H7 (cell line): ENCODE measurements at regions not wholly inside any gene's neighbourhood (a gene's known extent, or its start where the extent isn't known, plus 50 kb on each side); places are given as distances from the start of the nearest gene placed in this dataset.

Experiments used
- DNase-seq: peaks from one replicate; pipeline ENCODE4 v3.0.0; 2012
- H3K27me3 ChIP-seq: 2 replicates; pipeline ENCODE4 v1.6.0; 2011; ENCODE audit warnings: mild to moderate bottlenecking, low read length; ENCODE audit not compliant: control insufficient read depth, insufficient read depth
- H3K36me3 ChIP-seq: replicated peaks from 2 replicates; pipeline ENCODE4 v1.5.1; 2011; ENCODE audit warnings: low read length; ENCODE audit not compliant: control insufficient read depth, insufficient read depth
- H3K4me3 ChIP-seq: 2 replicates; pipeline ENCODE4 v1.5.1; 2011; ENCODE audit warnings: low read depth, mild to moderate bottlenecking, control low read depth, low read length, moderate library complexity; ENCODE audit not compliant: insufficient read depth

DNA sequence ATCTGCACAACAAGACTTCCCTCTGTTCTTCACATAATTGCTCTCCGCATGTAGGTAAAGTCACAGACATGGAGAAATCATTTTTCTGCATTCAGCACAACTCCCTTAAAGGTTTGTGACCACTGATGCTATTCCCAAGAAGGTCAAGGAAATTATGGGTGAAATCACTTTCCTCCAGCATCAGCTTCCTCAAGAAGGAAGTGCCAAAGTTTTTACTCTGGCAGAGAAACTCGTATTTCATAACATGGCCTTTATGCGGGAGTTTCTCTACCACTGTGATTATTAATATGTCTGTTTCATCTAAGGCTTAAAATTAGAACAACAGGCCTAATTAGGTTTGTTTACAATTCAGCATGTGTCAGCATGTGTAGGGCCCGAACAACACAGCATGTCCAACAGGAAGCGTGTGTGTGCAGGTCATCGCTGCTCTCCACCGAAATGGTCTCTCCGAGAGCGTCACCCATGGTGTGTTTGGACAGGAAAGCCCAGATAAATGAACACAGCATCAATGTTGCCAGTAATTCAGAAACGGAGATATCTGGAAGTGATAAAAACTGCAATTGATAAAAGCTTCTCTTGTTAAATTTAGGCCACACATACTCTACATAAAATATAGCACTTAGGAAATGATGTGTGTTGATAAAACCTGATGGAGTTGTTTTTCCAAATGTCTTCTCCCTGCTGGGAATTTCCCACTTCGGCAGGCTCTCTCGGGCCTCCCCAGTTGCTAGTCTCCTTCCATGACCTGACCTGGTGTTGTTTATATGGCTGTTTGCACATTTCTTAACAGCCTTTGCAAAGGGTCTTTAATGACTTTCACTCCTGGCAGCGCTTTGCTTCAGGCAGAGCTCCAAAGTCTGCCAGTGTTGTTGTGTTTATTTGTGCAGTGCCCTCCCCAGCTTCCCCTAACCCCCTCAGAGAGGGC lies 265.1 kb upstream of the CEP162 start:
- DNase-seq = no peak
- no peak overlapping the region for H3K4me3 ChIP-seq
- H3K27me3 ChIP-seq = no peaks in the 10 kb centered on the region
- H3K36me3 ChIP-seq = no peaks in the 10 kb centered on the region

DNA sequence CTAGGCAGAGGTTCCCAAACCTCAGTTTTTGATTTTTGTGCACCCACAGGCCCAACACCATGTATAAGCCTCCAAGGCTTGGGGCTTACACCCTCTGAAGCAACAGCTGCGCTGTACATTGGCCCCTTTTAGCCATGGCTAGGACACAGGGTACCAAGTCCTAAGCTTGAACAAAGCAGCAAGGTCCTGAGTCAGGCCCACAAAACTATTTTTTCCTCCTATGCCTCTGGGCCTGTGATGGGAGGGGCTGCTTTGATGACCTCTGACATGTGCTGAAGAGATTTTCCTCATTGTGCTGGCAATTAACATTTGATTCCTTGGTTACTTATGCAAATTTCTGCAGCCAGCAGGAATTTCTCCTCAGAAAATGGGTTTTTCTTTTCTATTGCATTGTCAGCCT lies 262.2 kb upstream of the CEP162 start:
- H3K4me3 ChIP-seq = no peak overlapping the region
- H3K36me3 ChIP-seq = no peaks in the 10 kb centered on the region
- no peaks in the 10 kb centered on the region for H3K27me3 ChIP-seq
- no peak for DNase-seq

DNA sequence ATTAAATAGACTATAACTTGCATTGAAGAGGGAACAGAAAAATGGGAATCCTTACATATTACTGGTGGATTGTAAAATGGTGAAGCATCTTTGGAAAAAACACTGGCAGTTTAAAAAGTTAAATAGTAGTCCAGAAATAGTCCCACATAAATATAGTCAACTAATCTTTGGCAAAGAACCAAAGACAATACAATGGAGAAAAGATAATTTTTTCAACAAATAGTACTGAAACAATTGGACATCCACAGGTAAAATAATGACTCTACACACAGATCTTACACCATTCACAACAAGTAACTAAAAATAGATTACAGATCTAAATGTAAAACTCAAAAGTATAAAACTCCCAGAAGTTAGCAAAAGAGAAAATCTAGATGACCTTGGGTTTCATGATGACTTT lies 259.1 kb upstream of the CEP162 start:
- no peak for DNase-seq
- Histone ChIP-seq H3K27me3 (no peaks in the 10 kb centered on the region), H3K4me3 (no peak overlapping the region), H3K36me3 (no peaks in the 10 kb centered on the region)

DNA sequence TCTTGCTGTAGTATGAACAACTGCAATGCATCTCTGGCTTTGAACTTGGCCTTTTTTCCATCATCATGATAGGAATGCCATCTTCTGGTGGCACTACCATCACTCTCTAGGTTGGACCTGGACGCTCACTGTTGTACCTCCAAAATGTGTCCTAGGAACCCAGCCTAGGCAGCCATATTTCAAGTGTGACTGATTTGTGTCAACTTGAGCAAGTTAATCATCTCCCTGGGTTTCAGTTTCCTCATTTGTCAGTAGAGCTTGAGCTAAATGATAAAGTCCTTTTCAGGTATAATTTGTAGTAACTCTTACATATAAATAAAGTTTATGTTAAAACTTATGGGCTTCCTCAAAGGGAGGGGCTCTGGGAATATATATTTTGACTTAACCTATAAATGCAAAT lies 241.7 kb upstream of the CEP162 start:
- no peak overlapping the region for H3K4me3 ChIP-seq
- DNase-seq = no peak

DNA sequence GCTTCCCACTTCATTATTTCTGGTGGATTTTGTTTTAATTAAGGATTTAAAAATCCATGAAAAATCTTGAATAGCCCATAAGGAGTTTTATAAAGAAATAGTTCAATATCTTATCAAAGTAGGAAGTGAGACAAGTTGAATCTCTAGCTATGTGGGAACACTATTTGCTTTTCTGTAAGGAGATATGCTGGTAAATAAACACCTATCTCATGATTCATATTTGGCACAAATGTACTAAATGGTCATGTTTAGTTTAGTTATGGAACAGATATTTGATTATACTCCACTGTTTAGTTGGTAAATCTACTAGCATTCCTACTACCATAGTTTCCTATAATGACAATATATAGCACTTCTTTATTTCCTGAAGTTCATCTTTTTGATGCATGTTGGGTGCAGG lies 239.9 kb upstream of the CEP162 start:
- DNase-seq = no peak
- H3K36me3 ChIP-seq = no peaks in the 10 kb centered on the region
- no peak overlapping the region for H3K4me3 ChIP-seq
- H3K27me3 ChIP-seq = no peaks in the 10 kb centered on the region

More for the DNA sequence above, 241.7 kb upstream of the CEP162 start:
- H3K27me3 ChIP-seq = no peaks in the 10 kb centered on the region
- no peaks in the 10 kb centered on the region for H3K36me3 ChIP-seq

DNA sequence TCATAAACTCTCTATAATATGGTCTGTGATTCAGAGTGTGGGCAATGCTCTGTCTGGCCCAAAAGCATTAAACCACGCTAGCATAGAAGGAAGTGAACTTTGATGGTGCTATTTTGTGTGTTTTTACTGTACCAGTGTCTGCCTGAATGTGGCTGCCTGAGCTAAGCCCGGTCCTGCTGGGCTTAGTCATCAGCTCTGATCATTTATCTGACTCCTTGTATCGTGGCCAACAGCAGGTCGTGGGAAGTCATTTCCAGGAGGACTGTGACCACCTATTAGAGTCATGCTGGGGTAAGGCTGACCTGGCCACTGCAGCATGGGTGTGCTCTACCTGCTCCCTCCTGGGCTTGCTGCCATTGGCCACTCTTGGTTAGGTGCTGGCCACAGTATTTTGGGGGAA lies 239.1 kb upstream of the CEP162 start:
- DNase-seq = no peak
- Histone ChIP-seq H3K36me3 (no peaks in the 10 kb centered on the region), H3K4me3 (no peak overlapping the region), H3K27me3 (no peaks in the 10 kb centered on the region)

DNA sequence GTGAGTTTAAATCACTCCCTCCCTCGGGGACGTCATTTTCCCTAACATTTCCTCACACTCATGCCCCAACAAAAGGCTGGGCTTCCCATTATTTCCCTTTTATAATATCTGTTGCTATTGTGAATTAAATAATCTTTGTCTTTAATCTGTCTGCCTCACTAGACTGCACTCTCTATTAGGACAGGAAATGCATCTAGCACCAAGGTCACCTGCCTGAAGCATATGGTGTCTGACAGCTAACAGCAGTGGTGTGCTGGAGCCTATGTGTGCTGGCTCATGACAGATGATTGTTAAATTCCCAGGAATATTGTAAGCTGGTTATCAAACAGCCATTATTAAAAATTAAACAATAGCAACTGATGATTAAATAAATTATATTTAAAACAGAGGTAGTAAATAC lies 237.0 kb upstream of the CEP162 start:
- Histone ChIP-seq H3K4me3 (no peak overlapping the region), H3K36me3 (no peaks in the 10 kb centered on the region), H3K27me3 (no peaks in the 10 kb centered on the region)
- DNase-seq = no peak

DNA sequence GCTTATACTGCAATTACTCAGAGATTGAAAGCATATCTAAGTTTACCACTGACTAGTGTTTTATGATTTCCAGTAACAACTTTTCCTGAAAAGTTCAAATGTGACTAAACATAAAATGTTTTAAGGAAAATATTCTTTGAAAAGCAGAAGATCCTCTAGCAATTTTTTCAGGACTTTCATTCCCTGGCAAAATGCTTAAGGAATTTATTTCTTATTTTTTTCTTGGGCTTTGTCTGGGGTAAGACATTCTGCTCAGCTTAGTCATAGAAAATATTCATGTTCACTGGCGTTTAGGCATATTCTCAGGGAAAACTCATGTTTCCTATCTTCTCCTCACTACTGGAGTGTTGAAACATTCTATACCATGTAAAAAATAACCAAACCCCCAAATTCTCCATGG lies 235.3 kb upstream of the CEP162 start:
- Histone ChIP-seq H3K27me3 (no peaks in the 10 kb centered on the region), H3K36me3 (no peaks in the 10 kb centered on the region), H3K4me3 (no peak overlapping the region)
- no peak for DNase-seq

DNA sequence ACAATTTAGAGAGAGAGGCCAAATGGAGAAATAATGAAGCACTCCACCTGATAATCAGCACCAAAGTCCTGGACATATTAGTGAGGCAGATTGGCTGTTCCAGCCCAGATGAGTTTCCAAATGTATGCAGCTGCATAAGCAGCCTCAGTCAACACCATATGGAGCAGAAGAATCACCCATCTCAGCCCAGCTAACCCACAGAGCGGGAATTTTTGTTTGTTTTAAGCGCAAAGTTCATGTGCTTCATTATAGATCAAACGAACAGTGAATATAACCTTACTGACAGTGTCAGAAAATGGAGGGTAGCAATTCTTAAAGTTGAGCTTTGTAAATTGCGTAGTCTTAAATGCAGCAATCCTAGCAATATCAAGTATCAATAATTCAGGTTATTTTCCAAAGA lies 234.0 kb upstream of the CEP162 start:
- Histone ChIP-seq H3K27me3 (no peaks in the 10 kb centered on the region), H3K4me3 (no peak overlapping the region), H3K36me3 (no peaks in the 10 kb centered on the region)
- no peak for DNase-seq

DNA sequence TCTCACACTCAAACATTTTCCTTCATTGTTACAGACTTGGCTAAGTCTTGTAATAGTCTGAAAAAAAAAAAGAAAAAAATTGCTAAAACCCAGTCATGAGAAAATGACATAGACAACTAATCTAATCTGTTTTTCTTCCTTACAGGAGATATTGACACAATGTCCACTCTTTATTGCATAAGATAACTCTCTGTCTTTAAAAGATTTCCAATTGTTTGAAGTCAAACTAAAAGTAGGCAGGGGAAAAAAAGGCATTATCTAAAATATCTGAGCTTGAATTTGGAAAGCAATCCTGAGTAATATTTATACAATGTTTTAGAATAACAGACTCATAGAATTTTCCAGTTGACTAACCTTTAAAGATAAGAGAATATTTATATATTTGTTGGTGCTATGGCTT lies 233.0 kb upstream of the CEP162 start:
- Histone ChIP-seq H3K4me3 (no peak overlapping the region), H3K36me3 (no peaks in the 10 kb centered on the region), H3K27me3 (no peaks in the 10 kb centered on the region)
- no peak for DNase-seq

DNA sequence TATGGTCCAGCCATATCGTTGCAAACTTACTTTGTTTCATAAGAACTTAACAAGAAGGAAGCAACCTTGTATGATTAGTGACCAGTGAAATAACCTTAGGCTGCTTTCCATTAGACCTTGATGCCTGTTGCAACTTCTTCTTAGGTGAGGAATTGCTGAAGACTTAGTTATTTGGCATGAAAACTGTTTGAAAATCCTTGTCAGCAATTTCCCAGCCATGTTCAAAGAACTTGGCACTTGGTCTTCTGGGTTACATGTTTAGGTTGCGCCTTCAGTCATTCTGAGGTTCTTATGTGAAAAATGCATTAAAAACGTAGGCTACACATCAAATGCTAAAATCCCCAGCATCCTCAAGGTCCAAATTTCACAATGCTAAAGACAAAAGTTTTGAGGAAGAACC lies 232.0 kb upstream of the CEP162 start:
- Histone ChIP-seq H3K4me3 (no peak overlapping the region), H3K36me3 (no peaks in the 10 kb centered on the region), H3K27me3 (no peaks in the 10 kb centered on the region)
- no peak for DNase-seq

DNA sequence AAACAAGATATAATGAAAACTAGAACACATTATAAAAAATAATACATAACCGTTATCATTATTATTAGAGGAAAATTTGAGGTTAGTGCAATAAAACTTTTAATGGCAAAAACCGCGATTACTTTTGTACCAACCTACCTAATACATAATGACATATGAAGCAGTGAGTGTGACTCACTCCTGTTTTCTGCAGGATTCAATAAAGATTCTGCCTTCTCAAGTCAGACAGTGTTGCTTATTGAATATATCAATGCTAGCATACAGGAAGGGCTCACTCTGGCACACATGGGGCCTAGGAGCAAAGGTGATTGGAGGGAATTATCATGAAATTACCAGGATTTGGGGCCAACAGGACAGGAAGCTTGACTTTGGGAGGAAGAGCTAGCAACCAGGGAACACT lies 230.8 kb upstream of the CEP162 start:
- Histone ChIP-seq H3K36me3 (no peaks in the 10 kb centered on the region), H3K27me3 (no peaks in the 10 kb centered on the region), H3K4me3 (no peak overlapping the region)
- DNase-seq = no peak

DNA sequence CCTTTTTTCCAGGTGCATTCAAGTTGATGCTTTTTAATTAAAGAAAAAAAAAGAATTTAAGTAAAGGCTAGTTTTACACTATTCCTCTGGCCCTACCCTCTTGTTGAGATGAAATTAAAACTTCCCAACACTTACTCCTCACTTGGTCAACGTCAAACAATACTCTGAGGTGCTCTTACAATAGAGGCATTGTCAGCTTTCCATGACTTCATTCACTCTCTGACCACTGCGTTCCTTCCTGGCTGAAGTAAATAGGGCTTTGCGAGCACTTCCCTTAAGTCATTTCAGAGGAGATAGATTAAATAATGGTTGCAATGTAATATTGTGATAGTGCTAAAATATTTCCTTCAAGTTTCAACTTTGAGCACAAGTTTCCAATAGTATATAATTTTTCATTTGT lies 229.8 kb upstream of the CEP162 start:
- DNase-seq = no peak
- Histone ChIP-seq H3K4me3 (no peak overlapping the region), H3K27me3 (no peaks in the 10 kb centered on the region), H3K36me3 (no peaks in the 10 kb centered on the region)

DNA sequence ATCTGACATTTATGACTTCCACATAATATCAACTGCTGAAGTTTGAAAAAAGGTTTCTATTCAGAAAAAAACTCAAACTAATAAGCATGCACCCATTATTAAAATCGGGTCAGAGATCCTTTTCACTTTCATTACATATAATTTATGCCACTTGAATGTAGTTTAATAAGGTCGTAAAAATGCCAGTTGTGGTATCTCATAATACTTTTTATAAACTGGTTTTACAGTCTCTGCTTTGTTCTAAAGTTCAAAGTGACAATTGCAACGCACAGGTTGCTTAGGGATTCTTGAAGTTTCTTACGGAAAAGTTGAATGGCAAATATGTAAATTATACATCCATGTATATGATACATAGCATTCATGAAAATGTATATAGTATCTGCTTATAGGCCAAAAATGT lies 229.4 kb upstream of the CEP162 start:
- no peak for DNase-seq
- no peak overlapping the region for H3K4me3 ChIP-seq
- no peaks in the 10 kb centered on the region for H3K27me3 ChIP-seq
- no peaks in the 10 kb centered on the region for H3K36me3 ChIP-seq

DNA sequence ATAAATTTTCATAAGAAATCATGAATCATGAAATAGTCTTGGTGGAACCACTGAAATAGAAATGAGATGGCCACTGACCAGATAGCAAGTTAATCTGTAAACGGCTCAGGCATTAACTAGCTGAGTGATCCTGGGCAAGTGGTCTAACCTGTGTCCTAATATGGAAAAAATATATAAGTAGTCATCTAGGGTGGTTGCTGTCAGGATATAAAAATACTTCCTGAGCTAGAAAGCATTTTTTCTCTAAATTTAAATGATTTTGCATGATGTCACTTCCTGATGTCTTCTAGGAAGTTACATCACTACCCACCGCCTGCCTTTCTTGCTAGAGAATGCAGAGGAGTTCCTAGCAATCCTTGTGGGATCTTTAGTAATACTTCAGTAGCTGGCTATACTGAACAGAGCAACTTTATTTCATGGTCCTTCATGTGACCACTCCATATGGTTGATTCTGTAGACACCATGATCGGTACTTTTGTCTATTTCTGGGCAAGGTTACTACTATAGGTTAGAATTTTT lies 228.1 kb upstream of the CEP162 start:
- no peaks in the 10 kb centered on the region for H3K36me3 ChIP-seq
- DNase-seq = no peak
- no peak overlapping the region for H3K4me3 ChIP-seq
- H3K27me3 ChIP-seq = no peaks in the 10 kb centered on the region
